ENCODE measurements at regions not wholly inside any gene's neighbourhood (a gene's known extent, or its start where the extent isn't known, plus 50 kb on each side); places are given as distances from the start of the nearest gene placed in this dataset.
A peak's percentile ranks its signal among the peaks of the same experiment; 100 is the strongest.

- no peaks in the 10 kb centered on the region for H3K9me3 ChIP-seq (ENCODE audit: control insufficient read depth, insufficient read depth, low read depth, low read length)
- H3K27ac ChIP-seq (ENCODE audit: low read length): peak overlapping the region; percentile 34
- H3K27me3 ChIP-seq (ENCODE audit: control insufficient read depth, insufficient read depth, low read length): no peaks in the 10 kb centered on the region
- POLR2A ChIA-PET: interaction anchor here (0.6 kb wide), 1 partner anchor 179 kb away, joined by 24 read pairs; no protein-coding TSS in a partner anchor
- CTCF ChIA-PET: interaction anchor here (0.7 kb wide), 3 partner anchors 7 to 421 kb away, joined by 3 to 9 read pairs (median 4); no protein-coding TSS in a partner anchor
- no TSS peak for BruUV-seq (replicated peaks)
- H3K4me1 ChIP-seq (ENCODE audit: control insufficient read depth, insufficient read depth, low read length): peaks cover 7% of the 10 kb centered on the region
- TF ChIP-seq TCF7L2 (IDR thresholded peaks at IDR 0.05; ENCODE audit: low read depth, low read length) (no peak), REST (IDR thresholded peaks at IDR 0.05; ENCODE audit: insufficient read depth in 1 of 2, low read depth in 2 of 2, low read length in 1 of 2) (no peak), CTCF (IDR thresholded peaks at IDR 0.05) (no peak), SIN3A (IDR thresholded peaks at IDR 0.05; ENCODE audit: borderline replicate concordance, insufficient read depth, low read depth, low read length) (no peak)
- peak; percentile 56 for ATAC-seq
- H3K4me3 ChIP-seq (ENCODE audit: low read depth in 2 of 2, low read length in 2 of 2): peak overlapping the region; percentile 52 to 59
- intact Hi-C loops (cut with micrococcal nuclease; ENCODE audit: unreplicated experiment): loop anchor here (5.0 kb wide), 1 partner anchor 55 kb away; no protein-coding TSS in a partner anchor
- no peak for DNase-seq (ENCODE audit: low read depth, low spot score)
- H3K36me3 ChIP-seq (ENCODE audit: control insufficient read depth, insufficient read depth, low read length): no peaks in the 10 kb centered on the region
- in situ Hi-C loops (cut with HindIII; ENCODE audit: low pct_unique_long_range_greater_than_20kb, low sequenced_read_pairs): no loop called here
Observed at GRCh38 chr4:153152501-153153338, 51.5 kb upstream of the TRIM2 start.

DNA sequence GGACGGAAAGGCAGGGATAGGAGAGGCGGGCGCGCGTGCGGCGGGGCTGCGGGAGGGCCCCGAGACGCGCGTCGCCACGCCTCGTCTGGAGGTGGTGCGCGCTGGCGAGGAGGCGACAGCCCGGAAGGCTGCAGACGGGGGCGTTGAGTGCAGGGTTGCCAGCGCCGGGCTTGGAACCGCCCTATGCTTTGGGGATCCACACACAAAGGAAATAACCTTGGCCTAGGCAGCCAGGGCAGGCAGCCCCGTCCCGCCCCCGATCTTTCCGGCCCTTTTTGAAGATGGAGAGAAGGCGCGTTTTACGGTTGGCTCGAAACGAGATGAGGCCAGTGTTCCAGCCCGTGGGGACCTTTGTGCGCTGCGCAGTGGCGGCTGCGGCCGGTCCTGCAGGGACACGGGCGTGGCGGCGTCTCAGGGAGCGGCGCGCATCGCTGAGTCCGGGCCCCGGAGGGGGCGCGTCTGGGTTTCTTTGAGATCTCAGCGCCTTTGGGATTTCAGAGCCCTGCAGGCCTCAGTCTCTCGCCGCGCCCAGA is 50.8 kb upstream of the TRIM2 start:
- ChIA-PET POLR2A (interaction anchor here (0.6 kb wide), 1 partner anchor 180 kb away, joined by 24 read pairs; no protein-coding TSS in a partner anchor), CTCF (interaction anchor here (0.7 kb wide), 3 partner anchors 8 to 421 kb away, joined by 3 to 9 read pairs (median 4); no protein-coding TSS in a partner anchor)
- Histone ChIP-seq H3K9me3 (ENCODE audit: control insufficient read depth, insufficient read depth, low read depth, low read length) (no peaks in the 10 kb centered on the region), H3K4me1 (ENCODE audit: control insufficient read depth, insufficient read depth, low read length) (peaks cover 7% of the 10 kb centered on the region), H3K4me3 (ENCODE audit: low read depth in 2 of 2, low read length in 2 of 2) (peak overlapping the region; percentile 52 to 59), H3K27ac (ENCODE audit: low read length) (peak overlapping the region; percentile 63), H3K27me3 (ENCODE audit: control insufficient read depth, insufficient read depth, low read length) (no peaks in the 10 kb centered on the region), H3K36me3 (ENCODE audit: control insufficient read depth, insufficient read depth, low read length) (no peaks in the 10 kb centered on the region)
- intact Hi-C loops (cut with micrococcal nuclease; ENCODE audit: unreplicated experiment) (loop anchor here (5.0 kb wide), 1 partner anchor 54 kb away; no protein-coding TSS in a partner anchor), in situ Hi-C loops (cut with HindIII; ENCODE audit: low pct_unique_long_range_greater_than_20kb, low sequenced_read_pairs) (no loop called here)
- peak; percentile 94 for ATAC-seq
- no peak for DNase-seq (ENCODE audit: low read depth, low spot score)
- no TSS peak for BruUV-seq (replicated peaks)
- 0 out of 2 replicates have a peak, but pooled peaks have one; percentile 28 for TF ChIP-seq TCF7L2 (IDR thresholded peaks at IDR 0.05; ENCODE audit: low read depth, low read length)
- TF ChIP-seq REST (IDR thresholded peaks at IDR 0.05; ENCODE audit: insufficient read depth in 1 of 2, low read depth in 2 of 2, low read length in 1 of 2): no peak

Measured in Panc1 (cell line).